ENCODE measurements at regions not wholly inside any gene's neighbourhood (a gene's known extent, or its start where the extent isn't known, plus 50 kb on each side); places are given as distances from the start of the nearest gene placed in this dataset.
A peak's percentile ranks its signal among the peaks of the same experiment; 100 is the strongest.

DNA sequence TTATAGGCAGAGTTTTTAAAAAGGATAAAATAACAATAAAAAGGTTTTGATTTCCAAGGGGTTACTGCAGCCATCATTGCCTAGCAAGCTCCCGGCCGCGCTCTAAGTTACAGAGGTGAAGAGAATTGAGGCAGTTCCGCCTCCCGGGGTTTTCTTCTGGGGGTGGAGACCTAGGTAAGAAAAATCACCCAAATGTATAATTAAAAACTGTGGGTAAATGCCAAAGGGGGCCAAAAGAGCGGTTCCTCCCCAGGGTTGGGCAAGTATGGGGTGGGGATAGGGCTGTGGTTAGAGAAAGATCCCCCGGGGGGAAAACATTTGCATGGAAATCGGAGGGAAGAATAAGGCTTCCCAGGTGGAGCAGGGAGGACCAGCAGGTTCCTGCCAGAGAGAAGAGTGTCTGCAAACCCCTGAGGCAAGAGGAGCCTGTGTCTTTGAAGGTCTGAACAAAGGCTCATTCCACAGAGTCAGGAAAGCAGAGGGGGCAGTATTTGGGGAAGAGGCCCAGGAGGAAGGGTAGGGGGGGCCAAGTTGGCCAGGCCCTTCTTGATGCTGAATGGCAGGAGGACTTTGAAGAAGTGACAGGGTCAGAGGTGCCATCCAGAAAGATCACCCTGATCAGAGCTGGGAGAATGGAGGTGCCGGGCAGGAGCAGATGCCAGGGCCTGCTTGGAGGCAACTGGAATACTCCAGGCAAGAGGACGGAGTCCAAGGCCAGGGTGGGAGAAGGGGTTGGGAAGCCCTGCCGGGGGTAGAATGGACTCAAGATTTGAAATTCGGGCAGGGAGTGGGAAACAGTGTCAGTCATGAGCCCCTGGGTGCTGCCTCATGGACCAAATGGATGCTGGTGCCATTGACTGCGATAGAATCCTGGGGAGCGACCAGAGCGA lies 152.9 kb upstream of the RGMA start (continued):
- TF ChIP-seq, protein P1, sequence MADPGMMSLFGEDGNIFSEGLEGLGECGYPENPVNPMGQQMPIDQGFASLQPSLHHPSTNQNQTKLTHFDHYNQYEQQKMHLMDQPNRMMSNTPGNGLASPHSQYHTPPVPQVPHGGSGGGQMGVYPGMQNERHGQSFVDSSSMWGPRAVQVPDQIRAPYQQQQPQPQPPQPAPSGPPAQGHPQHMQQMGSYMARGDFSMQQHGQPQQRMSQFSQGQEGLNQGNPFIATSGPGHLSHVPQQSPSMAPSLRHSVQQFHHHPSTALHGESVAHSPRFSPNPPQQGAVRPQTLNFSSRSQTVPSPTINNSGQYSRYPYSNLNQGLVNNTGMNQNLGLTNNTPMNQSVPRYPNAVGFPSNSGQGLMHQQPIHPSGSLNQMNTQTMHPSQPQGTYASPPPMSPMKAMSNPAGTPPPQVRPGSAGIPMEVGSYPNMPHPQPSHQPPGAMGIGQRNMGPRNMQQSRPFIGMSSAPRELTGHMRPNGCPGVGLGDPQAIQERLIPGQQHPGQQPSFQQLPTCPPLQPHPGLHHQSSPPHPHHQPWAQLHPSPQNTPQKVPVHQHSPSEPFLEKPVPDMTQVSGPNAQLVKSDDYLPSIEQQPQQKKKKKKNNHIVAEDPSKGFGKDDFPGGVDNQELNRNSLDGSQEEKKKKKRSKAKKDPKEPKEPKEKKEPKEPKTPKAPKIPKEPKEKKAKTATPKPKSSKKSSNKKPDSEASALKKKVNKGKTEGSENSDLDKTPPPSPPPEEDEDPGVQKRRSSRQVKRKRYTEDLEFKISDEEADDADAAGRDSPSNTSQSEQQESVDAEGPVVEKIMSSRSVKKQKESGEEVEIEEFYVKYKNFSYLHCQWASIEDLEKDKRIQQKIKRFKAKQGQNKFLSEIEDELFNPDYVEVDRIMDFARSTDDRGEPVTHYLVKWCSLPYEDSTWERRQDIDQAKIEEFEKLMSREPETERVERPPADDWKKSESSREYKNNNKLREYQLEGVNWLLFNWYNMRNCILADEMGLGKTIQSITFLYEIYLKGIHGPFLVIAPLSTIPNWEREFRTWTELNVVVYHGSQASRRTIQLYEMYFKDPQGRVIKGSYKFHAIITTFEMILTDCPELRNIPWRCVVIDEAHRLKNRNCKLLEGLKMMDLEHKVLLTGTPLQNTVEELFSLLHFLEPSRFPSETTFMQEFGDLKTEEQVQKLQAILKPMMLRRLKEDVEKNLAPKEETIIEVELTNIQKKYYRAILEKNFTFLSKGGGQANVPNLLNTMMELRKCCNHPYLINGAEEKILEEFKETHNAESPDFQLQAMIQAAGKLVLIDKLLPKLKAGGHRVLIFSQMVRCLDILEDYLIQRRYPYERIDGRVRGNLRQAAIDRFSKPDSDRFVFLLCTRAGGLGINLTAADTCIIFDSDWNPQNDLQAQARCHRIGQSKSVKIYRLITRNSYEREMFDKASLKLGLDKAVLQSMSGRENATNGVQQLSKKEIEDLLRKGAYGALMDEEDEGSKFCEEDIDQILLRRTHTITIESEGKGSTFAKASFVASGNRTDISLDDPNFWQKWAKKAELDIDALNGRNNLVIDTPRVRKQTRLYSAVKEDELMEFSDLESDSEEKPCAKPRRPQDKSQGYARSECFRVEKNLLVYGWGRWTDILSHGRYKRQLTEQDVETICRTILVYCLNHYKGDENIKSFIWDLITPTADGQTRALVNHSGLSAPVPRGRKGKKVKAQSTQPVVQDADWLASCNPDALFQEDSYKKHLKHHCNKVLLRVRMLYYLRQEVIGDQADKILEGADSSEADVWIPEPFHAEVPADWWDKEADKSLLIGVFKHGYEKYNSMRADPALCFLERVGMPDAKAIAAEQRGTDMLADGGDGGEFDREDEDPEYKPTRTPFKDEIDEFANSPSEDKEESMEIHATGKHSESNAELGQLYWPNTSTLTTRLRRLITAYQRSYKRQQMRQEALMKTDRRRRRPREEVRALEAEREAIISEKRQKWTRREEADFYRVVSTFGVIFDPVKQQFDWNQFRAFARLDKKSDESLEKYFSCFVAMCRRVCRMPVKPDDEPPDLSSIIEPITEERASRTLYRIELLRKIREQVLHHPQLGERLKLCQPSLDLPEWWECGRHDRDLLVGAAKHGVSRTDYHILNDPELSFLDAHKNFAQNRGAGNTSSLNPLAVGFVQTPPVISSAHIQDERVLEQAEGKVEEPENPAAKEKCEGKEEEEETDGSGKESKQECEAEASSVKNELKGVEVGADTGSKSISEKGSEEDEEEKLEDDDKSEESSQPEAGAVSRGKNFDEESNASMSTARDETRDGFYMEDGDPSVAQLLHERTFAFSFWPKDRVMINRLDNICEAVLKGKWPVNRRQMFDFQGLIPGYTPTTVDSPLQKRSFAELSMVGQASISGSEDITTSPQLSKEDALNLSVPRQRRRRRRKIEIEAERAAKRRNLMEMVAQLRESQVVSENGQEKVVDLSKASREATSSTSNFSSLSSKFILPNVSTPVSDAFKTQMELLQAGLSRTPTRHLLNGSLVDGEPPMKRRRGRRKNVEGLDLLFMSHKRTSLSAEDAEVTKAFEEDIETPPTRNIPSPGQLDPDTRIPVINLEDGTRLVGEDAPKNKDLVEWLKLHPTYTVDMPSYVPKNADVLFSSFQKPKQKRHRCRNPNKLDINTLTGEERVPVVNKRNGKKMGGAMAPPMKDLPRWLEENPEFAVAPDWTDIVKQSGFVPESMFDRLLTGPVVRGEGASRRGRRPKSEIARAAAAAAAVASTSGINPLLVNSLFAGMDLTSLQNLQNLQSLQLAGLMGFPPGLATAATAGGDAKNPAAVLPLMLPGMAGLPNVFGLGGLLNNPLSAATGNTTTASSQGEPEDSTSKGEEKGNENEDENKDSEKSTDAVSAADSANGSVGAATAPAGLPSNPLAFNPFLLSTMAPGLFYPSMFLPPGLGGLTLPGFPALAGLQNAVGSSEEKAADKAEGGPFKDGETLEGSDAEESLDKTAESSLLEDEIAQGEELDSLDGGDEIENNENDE (IDR thresholded peaks at IDR 0.05; ENCODE audit: insufficient replicate concordance, low read length), result peak; percentile 38
- peak; percentile 57; the same call in 1 of the 2 replicates for TF ChIP-seq KDM1A (IDR thresholded peaks at IDR 0.05; ENCODE audit: borderline replicate concordance, low read length)
- TF ChIP-seq JUND (IDR thresholded peaks at IDR 0.05; ENCODE audit: low read length), result 0 out of 2 replicates have a peak, but pooled peaks have one; percentile 12
- TF ChIP-seq CTBP2 (IDR thresholded peaks at IDR 0.05; ENCODE audit: borderline replicate concordance, insufficient read depth, insufficient read length, low read length), result peak; percentile 40
- no peak for TF ChIP-seq KDM4A (IDR thresholded peaks at IDR 0.05; ENCODE audit: low read depth, low read length, severe bottlenecking)
- TF ChIP-seq BACH1 (IDR thresholded peaks at IDR 0.05; ENCODE audit: low read length), result no peak
- TF ChIP-seq NRF1 (IDR thresholded peaks at IDR 0.05; ENCODE audit: low read depth, low read length), result no peak
- TF ChIP-seq FOSL1 (IDR thresholded peaks at IDR 0.05; ENCODE audit: insufficient read depth, low read depth, low read length), result no peak
- 0 out of 2 replicates have a peak, but pooled peaks have one; percentile 38 for TF ChIP-seq SP4 (IDR thresholded peaks at IDR 0.05; ENCODE audit: low read length)
- TF ChIP-seq RXRA (IDR thresholded peaks at IDR 0.05; ENCODE audit: insufficient read depth, low read depth, low read length), result no peak

All from H1 (cell line).